ENCODE measurements at regions not wholly inside any gene's neighbourhood (a gene's known extent, or its start where the extent isn't known, plus 50 kb on each side); places are given as distances from the start of the nearest gene placed in this dataset.

GRCh38 chr11:91435694-91436395 lies 788.8 kb upstream of the FAT3 start:
- TF ChIP-seq NRF1 (IDR thresholded peaks at IDR 0.05; ENCODE audit: low read depth, low read length) = no peak
- TF ChIP-seq RAD21 (IDR thresholded peaks at IDR 0.05; ENCODE audit: low read length) = peak; percentile 35
- Histone ChIP-seq H3K9me2 (no peaks in the 10 kb centered on the region), H3K4me1 (ENCODE audit: control insufficient read depth in 1 of 2, insufficient read depth in 2 of 2, low read depth in 1 of 2, low read length in 1 of 2) (no peaks in the 10 kb centered on the region), H3K36me3 (replicated peaks in 1 of 2; ENCODE audit: control insufficient read depth in 1 of 2, insufficient read depth in 2 of 2, low read length in 1 of 2) (no peaks in the 10 kb centered on the region), H3K79me2 (ENCODE audit: insufficient read depth) (no peaks in the 10 kb centered on the region), H3F3A (replicated peaks; ENCODE audit: insufficient read depth) (no peaks in the 10 kb centered on the region), H3K4me2 (no peak overlapping the region), H4K20me1 (ENCODE audit: insufficient read depth) (no peaks in the 10 kb centered on the region), H2AFZ (ENCODE audit: low read depth) (no peak overlapping the region), H3K4me3 (ENCODE audit: low read depth in 2 of 2, low read length in 1 of 2) (no peak overlapping the region), H3K27ac (ENCODE audit: low read depth in 2 of 2, low read length in 1 of 2) (no peak overlapping the region), H3K27me3 (ENCODE audit: insufficient read depth) (no peaks in the 10 kb centered on the region), H3K9me3 (no peaks in the 10 kb centered on the region), H3K9ac (no peak overlapping the region)
- no peak for DNase-seq
- ChIA-PET POLR2A (no interaction called here), CTCF (interaction anchor here (0.6 kb wide), 1 partner anchor 30 kb away, joined by 3 read pairs; no protein-coding TSS in a partner anchor)
- WGBS (ENCODE audit: low lambda C conversion rate) = 47% methylated on average over 7 of the region's 7 CpGs

DNA sequence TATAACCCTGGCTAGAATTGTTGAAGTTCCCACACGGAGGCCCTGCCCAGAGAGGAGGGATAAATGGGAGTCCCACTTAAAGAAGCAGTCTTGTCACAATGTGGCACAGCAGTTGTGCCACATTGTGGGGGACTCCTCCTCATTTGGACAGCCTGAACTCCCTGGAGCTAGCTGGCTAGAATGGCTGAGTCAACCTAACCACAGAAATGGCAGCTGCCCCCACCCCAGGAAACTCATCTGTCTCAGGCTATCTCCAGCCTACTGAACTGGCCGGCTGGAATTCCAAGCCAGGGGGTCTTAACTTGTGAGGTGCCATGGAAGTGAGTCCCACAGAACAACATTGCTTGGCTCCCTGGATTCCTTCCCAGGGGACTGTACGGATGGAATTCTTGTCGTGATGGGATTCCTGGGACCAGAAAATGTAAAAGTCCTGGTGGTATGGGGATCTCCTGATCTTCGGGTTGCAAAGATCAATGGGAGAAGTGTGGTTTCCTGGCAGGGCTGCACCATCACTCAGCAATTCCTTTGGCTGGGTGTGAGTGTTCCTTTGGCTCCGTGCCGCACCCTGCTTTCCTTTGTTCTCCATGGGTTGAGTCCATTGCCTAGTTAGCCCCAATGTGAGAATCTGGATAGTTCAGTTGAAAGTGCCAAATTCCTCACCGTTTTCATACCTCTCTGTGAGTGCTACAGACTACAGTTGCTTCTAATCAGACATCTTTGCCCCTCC lies 791.2 kb upstream of the FAT3 start:
- ChIA-PET POLR2A (no interaction called here), CTCF (no interaction called here)
- Histone ChIP-seq H3F3A (replicated peaks; ENCODE audit: insufficient read depth) (no peaks in the 10 kb centered on the region), H3K4me2 (no peak overlapping the region), H3K36me3 (replicated peaks in 1 of 2; ENCODE audit: control insufficient read depth in 1 of 2, insufficient read depth in 2 of 2, low read length in 1 of 2) (no peaks in the 10 kb centered on the region), H3K27ac (ENCODE audit: low read depth in 2 of 2, low read length in 1 of 2) (no peak overlapping the region), H3K79me2 (ENCODE audit: insufficient read depth) (no peaks in the 10 kb centered on the region), H4K20me1 (ENCODE audit: insufficient read depth) (no peaks in the 10 kb centered on the region), H2AFZ (ENCODE audit: low read depth) (no peak overlapping the region), H3K4me3 (ENCODE audit: low read depth in 2 of 2, low read length in 1 of 2) (no peak overlapping the region), H3K9me3 (no peaks in the 10 kb centered on the region), H3K9ac (no peak overlapping the region), H3K27me3 (ENCODE audit: insufficient read depth) (no peaks in the 10 kb centered on the region), H3K9me2 (no peaks in the 10 kb centered on the region), H3K4me1 (ENCODE audit: control insufficient read depth in 1 of 2, insufficient read depth in 2 of 2, low read depth in 1 of 2, low read length in 1 of 2) (no peaks in the 10 kb centered on the region)
- 52% methylated on average over 5 of the region's 8 CpGs for WGBS (ENCODE audit: low lambda C conversion rate)
- DNase-seq = no peak
- TF ChIP-seq GATA2 (CRISPR knock-in tag; IDR thresholded peaks at IDR 0.05) = no peak
- no peak for TF ChIP-seq TAF1 (IDR thresholded peaks at IDR 0.05; ENCODE audit: borderline replicate concordance, low read depth, low read length)
- TF ChIP-seq EP300 (IDR thresholded peaks at IDR 0.05; ENCODE audit: borderline replicate concordance in 1 of 2, low read depth in 1 of 2, low read length in 1 of 2) = no peak
- TF ChIP-seq FOXM1 (IDR thresholded peaks at IDR 0.05; ENCODE audit: low read depth) = no peak
- TF ChIP-seq, protein P1, sequence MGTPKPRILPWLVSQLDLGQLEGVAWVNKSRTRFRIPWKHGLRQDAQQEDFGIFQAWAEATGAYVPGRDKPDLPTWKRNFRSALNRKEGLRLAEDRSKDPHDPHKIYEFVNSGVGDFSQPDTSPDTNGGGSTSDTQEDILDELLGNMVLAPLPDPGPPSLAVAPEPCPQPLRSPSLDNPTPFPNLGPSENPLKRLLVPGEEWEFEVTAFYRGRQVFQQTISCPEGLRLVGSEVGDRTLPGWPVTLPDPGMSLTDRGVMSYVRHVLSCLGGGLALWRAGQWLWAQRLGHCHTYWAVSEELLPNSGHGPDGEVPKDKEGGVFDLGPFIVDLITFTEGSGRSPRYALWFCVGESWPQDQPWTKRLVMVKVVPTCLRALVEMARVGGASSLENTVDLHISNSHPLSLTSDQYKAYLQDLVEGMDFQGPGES (IDR thresholded peaks at IDR 0.05; ENCODE audit: low read depth, low read length) = no peak
- no peak for TF ChIP-seq GABPA (IDR thresholded peaks at IDR 0.05; ENCODE audit: low read depth)
- TF ChIP-seq RFX5 (IDR thresholded peaks at IDR 0.05; ENCODE audit: low read length) = no peak
- no peak for TF ChIP-seq SMC3 (IDR thresholded peaks at IDR 0.05; ENCODE audit: low read depth, low read length)
- TF ChIP-seq, protein P2, sequence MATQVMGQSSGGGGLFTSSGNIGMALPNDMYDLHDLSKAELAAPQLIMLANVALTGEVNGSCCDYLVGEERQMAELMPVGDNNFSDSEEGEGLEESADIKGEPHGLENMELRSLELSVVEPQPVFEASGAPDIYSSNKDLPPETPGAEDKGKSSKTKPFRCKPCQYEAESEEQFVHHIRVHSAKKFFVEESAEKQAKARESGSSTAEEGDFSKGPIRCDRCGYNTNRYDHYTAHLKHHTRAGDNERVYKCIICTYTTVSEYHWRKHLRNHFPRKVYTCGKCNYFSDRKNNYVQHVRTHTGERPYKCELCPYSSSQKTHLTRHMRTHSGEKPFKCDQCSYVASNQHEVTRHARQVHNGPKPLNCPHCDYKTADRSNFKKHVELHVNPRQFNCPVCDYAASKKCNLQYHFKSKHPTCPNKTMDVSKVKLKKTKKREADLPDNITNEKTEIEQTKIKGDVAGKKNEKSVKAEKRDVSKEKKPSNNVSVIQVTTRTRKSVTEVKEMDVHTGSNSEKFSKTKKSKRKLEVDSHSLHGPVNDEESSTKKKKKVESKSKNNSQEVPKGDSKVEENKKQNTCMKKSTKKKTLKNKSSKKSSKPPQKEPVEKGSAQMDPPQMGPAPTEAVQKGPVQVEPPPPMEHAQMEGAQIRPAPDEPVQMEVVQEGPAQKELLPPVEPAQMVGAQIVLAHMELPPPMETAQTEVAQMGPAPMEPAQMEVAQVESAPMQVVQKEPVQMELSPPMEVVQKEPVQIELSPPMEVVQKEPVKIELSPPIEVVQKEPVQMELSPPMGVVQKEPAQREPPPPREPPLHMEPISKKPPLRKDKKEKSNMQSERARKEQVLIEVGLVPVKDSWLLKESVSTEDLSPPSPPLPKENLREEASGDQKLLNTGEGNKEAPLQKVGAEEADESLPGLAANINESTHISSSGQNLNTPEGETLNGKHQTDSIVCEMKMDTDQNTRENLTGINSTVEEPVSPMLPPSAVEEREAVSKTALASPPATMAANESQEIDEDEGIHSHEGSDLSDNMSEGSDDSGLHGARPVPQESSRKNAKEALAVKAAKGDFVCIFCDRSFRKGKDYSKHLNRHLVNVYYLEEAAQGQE (IDR thresholded peaks at IDR 0.05; ENCODE audit: low read depth, low read length) = no peak
- TF ChIP-seq TEAD4 (IDR thresholded peaks at IDR 0.05; ENCODE audit: borderline replicate concordance, insufficient read depth) = no peak
- TF ChIP-seq NRF1 (IDR thresholded peaks at IDR 0.05; ENCODE audit: low read depth, low read length) = no peak
- TF ChIP-seq, protein P3, sequence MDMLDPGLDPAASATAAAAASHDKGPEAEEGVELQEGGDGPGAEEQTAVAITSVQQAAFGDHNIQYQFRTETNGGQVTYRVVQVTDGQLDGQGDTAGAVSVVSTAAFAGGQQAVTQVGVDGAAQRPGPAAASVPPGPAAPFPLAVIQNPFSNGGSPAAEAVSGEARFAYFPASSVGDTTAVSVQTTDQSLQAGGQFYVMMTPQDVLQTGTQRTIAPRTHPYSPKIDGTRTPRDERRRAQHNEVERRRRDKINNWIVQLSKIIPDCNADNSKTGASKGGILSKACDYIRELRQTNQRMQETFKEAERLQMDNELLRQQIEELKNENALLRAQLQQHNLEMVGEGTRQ (IDR thresholded peaks at IDR 0.05; ENCODE audit: borderline replicate concordance, low read depth, low read length) = no peak
- no peak for TF ChIP-seq TCF12 (IDR thresholded peaks at IDR 0.05)
- no peak for TF ChIP-seq MEF2A (IDR thresholded peaks at IDR 0.05; ENCODE audit: borderline replicate concordance, low read depth)
- TF ChIP-seq, protein P4, sequence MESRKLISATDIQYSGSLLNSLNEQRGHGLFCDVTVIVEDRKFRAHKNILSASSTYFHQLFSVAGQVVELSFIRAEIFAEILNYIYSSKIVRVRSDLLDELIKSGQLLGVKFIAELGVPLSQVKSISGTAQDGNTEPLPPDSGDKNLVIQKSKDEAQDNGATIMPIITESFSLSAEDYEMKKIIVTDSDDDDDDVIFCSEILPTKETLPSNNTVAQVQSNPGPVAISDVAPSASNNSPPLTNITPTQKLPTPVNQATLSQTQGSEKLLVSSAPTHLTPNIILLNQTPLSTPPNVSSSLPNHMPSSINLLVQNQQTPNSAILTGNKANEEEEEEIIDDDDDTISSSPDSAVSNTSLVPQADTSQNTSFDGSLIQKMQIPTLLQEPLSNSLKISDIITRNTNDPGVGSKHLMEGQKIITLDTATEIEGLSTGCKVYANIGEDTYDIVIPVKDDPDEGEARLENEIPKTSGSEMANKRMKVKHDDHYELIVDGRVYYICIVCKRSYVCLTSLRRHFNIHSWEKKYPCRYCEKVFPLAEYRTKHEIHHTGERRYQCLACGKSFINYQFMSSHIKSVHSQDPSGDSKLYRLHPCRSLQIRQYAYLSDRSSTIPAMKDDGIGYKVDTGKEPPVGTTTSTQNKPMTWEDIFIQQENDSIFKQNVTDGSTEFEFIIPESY (IDR thresholded peaks at IDR 0.05; ENCODE audit: borderline replicate concordance, low read depth) = no peak
- no peak for TF ChIP-seq RXRA (IDR thresholded peaks at IDR 0.05; ENCODE audit: borderline replicate concordance, low read depth)
- TF ChIP-seq POLR2AphosphoS5 (IDR thresholded peaks at IDR 0.05; ENCODE audit: low read depth, low read length) = no peak
- TF ChIP-seq FOXJ3 (CRISPR knock-in tag; IDR thresholded peaks at IDR 0.05) = no peak

Data from SK-N-SH (cell line).